Endodermal cell (in vitro differentiated cells): ENCODE measurements at regions not wholly inside any gene's neighbourhood (a gene's known extent, or its start where the extent isn't known, plus 50 kb on each side); places are given as distances from the start of the nearest gene placed in this dataset.
A peak's percentile ranks its signal among the peaks of the same experiment; 100 is the strongest.

ENCODE experiments used
- DNase-seq: peaks from one replicate; pipeline ENCODE4 v3.0.0-alpha.2; 2017
- H3K27ac ChIP-seq: 2 replicates; pipeline ENCODE4 v1.5.1; 2013; ENCODE audit warnings: mild to moderate bottlenecking, low read depth, low read length, moderate library complexity
- H3K27me3 ChIP-seq: 2 replicates; pipeline ENCODE4 v1.6.1; 2013; ENCODE audit warnings: mild to moderate bottlenecking, low read length, moderate library complexity; ENCODE audit not compliant: insufficient read depth, control insufficient read depth, poor library complexity, severe bottlenecking
- H3K36me3 ChIP-seq: 2 replicates; pipeline ENCODE4 v1.7.0; 2013; ENCODE audit warnings: mild to moderate bottlenecking, low read length, moderate library complexity; ENCODE audit not compliant: control insufficient read depth, insufficient read depth
- H3K4me1 ChIP-seq: one replicate; pipeline ENCODE4 v1.7.0; 2013; ENCODE audit warnings: low read length; ENCODE audit not compliant: control insufficient read depth, insufficient read depth
- H3K4me3 ChIP-seq: 2 replicates; pipeline ENCODE4 v1.5.1; 2013; ENCODE audit warnings: mild to moderate bottlenecking, low read length, moderate library complexity
- H3K9ac ChIP-seq: 2 replicates; pipeline ENCODE4 v1.6.1; 2013; ENCODE audit warnings: mild to moderate bottlenecking, low read length, moderate library complexity; ENCODE audit not compliant: poor library complexity, severe bottlenecking; ENCODE audit errors: extremely low read depth
- H3K9me3 ChIP-seq: 2 replicates; pipeline ENCODE4 v1.6.1; 2013; ENCODE audit warnings: mild to moderate bottlenecking, low read length, moderate library complexity; ENCODE audit not compliant: control insufficient read depth
- H3K27ac Mint-ChIP-seq: 2 replicates; pipeline ENCODE4 v1.8.0; 2020; ENCODE audit warnings: mixed read lengths
- H3K27me3 Mint-ChIP-seq: 2 replicates; pipeline ENCODE4 v1.8.0; 2021; ENCODE audit warnings: mild to moderate bottlenecking, mixed read lengths; ENCODE audit not compliant: insufficient read depth
- H3K36me3 Mint-ChIP-seq: 2 replicates; pipeline ENCODE4 v1.8.0; 2020; ENCODE audit warnings: low read depth, mixed read lengths
- H3K4me1 Mint-ChIP-seq: 2 replicates; pipeline ENCODE4 v1.8.0; 2020; ENCODE audit warnings: mixed read lengths
- H3K4me3 Mint-ChIP-seq: 2 replicates; pipeline ENCODE4 v1.8.0; 2020; ENCODE audit warnings: mild to moderate bottlenecking, moderate library complexity, mixed read lengths
- H3K9me3 Mint-ChIP-seq: 2 replicates; pipeline ENCODE4 v1.8.0; 2020; ENCODE audit warnings: mild to moderate bottlenecking, mixed read lengths
- WGBS, 2 experiments: methylation state at CpG; one replicate each; pipeline versions ENCODE4 v1.1.5 to v1.1.7; 2013; ENCODE audit warnings: missing lambda C conversion rate in 2 of 2, mixed read lengths in 1 of 2; ENCODE audit not compliant: insufficient coverage in 1 of 2, insufficient read length in 1 of 2; 5-methylcytosine and 5-hydroxymethylcytosine counted together
- TF ChIP-seq, protein P1 (sequence below): fragments of 200-600 bp; sonication (generic); conservative IDR thresholded peaks from 2 replicates; pipeline ENCODE4 v1.5.0; 2021; ENCODE audit warnings: antibody characterized with exemption, mild to moderate bottlenecking

DNA sequence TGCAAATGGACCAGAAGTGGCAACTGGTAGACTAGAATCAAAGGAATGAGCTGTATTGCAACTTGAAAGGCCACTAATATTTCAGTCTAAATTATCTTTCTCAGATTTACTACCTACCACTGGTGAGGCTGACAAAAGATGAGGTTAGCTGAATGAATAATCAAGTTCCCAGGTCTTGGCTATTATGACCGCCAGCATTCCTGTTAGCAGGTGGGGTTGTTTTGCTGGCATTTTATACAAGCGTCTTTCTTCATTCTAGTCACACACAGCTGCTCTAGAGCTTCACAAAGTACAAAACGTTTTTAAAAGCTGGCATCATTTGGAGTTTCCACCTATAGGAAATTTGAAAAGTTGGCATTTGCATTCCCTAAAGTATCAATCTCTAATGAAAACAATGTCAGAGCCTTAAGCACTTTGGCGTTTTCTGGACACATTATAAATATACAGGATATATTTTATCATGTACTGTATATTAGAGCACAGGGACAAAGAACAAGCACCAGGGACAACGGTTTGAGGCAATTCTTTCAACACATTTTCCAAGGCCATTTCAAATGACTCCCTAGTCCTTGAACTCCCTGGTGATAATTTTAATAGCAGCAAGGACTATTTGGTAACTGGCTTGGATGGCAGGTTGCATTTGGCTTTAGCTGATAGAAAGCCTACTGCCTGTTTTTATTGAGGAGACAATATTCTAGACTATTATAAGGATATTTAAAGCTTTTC is 410.2 kb upstream of the CHST9 start:
- TF ChIP-seq, protein P1, sequence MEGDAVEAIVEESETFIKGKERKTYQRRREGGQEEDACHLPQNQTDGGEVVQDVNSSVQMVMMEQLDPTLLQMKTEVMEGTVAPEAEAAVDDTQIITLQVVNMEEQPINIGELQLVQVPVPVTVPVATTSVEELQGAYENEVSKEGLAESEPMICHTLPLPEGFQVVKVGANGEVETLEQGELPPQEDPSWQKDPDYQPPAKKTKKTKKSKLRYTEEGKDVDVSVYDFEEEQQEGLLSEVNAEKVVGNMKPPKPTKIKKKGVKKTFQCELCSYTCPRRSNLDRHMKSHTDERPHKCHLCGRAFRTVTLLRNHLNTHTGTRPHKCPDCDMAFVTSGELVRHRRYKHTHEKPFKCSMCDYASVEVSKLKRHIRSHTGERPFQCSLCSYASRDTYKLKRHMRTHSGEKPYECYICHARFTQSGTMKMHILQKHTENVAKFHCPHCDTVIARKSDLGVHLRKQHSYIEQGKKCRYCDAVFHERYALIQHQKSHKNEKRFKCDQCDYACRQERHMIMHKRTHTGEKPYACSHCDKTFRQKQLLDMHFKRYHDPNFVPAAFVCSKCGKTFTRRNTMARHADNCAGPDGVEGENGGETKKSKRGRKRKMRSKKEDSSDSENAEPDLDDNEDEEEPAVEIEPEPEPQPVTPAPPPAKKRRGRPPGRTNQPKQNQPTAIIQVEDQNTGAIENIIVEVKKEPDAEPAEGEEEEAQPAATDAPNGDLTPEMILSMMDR: no peak
- no peaks in the 10 kb centered on the region for H3K4me1 ChIP-seq
- Mint-ChIP-seq H3K36me3 (no peaks in the 10 kb centered on the region), H3K4me3 (no peak overlapping the region), H3K9me3 (no peaks in the 10 kb centered on the region), H3K4me1 (peaks cover 4% of the 10 kb centered on the region), H3K27me3 (peaks cover 4% of the 10 kb centered on the region), H3K27ac (no peak overlapping the region)
- no peaks in the 10 kb centered on the region for H3K27me3 ChIP-seq
- no peaks in the 10 kb centered on the region for H3K9me3 ChIP-seq
- no peak overlapping the region for H3K4me3 ChIP-seq
- no peaks in the 10 kb centered on the region for H3K36me3 ChIP-seq
- DNase-seq: no peak
- 75 to 89% methylated on average over 2 to 4 of the region's 5 CpGs for WGBS, 2 experiments
- H3K9ac ChIP-seq: no peak overlapping the region
- peak overlapping the region; percentile 72 for H3K27ac ChIP-seq

DNA sequence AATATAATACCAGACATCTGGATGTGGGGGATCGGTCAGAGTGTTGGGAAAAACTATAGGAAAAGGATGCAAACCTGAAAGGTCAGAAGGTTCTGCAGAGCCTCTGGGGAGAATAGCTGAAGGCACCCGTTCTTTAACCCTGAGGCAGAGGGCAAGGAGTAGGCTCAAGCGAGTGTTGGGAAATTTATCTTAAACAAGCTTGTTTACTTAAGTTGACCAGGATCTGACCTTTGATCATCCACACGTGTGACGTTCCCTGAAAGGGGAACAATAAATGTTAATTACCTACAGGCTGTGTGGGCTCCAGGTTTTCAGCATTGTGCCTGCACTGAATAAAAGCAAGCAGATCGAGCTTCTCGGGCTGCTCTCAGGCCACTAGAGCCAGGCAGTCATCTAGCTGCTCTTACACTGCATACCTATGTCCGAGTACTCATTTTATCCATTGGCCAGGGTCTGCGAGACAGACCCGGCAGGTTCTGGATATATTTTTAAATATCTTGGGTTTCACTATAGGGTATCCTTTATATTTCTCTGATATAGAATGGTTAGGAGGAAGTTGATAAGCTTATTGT is 400.6 kb upstream of the CHST9 start:
- H3K27me3 ChIP-seq: no peaks in the 10 kb centered on the region
- H3K27ac ChIP-seq: no peak overlapping the region
- no peak overlapping the region for H3K9ac ChIP-seq
- no peaks in the 10 kb centered on the region for H3K36me3 ChIP-seq
- H3K4me1 Mint-ChIP-seq: peaks cover 7% of the 10 kb centered on the region
- H3K4me1 ChIP-seq: no peaks in the 10 kb centered on the region
- WGBS, 2 experiments: 69 to 76% methylated on average over 7 to 10 of the region's 10 CpGs
- no peaks in the 10 kb centered on the region for H3K27me3 Mint-ChIP-seq
- DNase-seq: no peak
- H3K9me3 Mint-ChIP-seq: peaks cover 22% of the 10 kb centered on the region
- no peak overlapping the region for H3K27ac Mint-ChIP-seq
- no peak overlapping the region for H3K4me3 Mint-ChIP-seq
- peaks cover 8% of the 10 kb centered on the region for H3K36me3 Mint-ChIP-seq
- TF ChIP-seq, protein P1: no peak
- H3K9me3 ChIP-seq: peaks cover 16% of the 10 kb centered on the region
- no peak overlapping the region for H3K4me3 ChIP-seq

DNA sequence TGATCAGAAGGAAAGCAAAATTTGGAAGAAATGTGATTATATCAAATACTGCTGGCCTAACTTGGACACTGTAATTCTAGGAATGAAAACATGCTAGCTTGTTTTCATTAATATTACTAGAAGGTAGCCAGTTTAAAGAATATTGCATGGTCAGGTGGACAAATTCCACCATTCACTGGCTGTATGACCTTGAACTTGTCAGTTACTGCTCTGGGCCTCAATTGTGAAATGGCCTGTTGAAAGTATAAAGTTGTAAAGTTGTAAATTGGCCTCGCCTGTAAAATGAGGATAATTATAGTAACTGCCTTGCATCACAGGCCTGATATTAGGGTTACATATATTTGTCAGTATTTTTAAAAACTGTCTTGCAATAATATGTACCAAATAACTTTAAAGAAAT is 398.4 kb upstream of the CHST9 start:
- Histone ChIP-seq H3K9me3 (peaks cover 16% of the 10 kb centered on the region), H3K36me3 (no peaks in the 10 kb centered on the region), H3K4me3 (no peak overlapping the region), H3K4me1 (no peaks in the 10 kb centered on the region), H3K27me3 (peaks cover 10% of the 10 kb centered on the region), H3K9ac (no peak overlapping the region), H3K27ac (no peak overlapping the region)
- Mint-ChIP-seq H3K4me3 (no peak overlapping the region), H3K9me3 (peaks cover 21% of the 10 kb centered on the region), H3K36me3 (peaks cover 8% of the 10 kb centered on the region), H3K27ac (no peak overlapping the region), H3K4me1 (peaks cover 7% of the 10 kb centered on the region), H3K27me3 (peaks cover 9% of the 10 kb centered on the region)
- no peak for DNase-seq
- 90% methylated on average over 1 of the region's 1 CpG; no CpG with 5 or more reads in 1 of the 2 experiments for WGBS, 2 experiments
- TF ChIP-seq, protein P1: no peak
